Erythroblast (primary cell): ENCODE measurements at regions not wholly inside any gene's neighbourhood (a gene's known extent, or its start where the extent isn't known, plus 50 kb on each side); places are given as distances from the start of the nearest gene placed in this dataset.

ENCODE experiments used
- GATA1 ChIP-seq: IDR thresholded peaks from 2 replicates; pipeline ENCODE4 v1.6.1; 2011; ENCODE audit warnings: low read depth, mild to moderate bottlenecking, control low read depth, low read length, moderate library complexity
- POLR2A ChIP-seq: IDR thresholded peaks from 2 replicates; pipeline ENCODE4 v1.6.1; 2011; ENCODE audit warnings: mild to moderate bottlenecking, low read length

GRCh38 chr6:135655055-135655454 lies 157.5 kb upstream of the AHI1 start:
- no peak for TF ChIP-seq POLR2A
- TF ChIP-seq GATA1, result no peak
